ENCODE measurements at regions not wholly inside any gene's neighbourhood (a gene's known extent, or its start where the extent isn't known, plus 50 kb on each side); places are given as distances from the start of the nearest gene placed in this dataset.

- TF ChIP-seq, protein P1, sequence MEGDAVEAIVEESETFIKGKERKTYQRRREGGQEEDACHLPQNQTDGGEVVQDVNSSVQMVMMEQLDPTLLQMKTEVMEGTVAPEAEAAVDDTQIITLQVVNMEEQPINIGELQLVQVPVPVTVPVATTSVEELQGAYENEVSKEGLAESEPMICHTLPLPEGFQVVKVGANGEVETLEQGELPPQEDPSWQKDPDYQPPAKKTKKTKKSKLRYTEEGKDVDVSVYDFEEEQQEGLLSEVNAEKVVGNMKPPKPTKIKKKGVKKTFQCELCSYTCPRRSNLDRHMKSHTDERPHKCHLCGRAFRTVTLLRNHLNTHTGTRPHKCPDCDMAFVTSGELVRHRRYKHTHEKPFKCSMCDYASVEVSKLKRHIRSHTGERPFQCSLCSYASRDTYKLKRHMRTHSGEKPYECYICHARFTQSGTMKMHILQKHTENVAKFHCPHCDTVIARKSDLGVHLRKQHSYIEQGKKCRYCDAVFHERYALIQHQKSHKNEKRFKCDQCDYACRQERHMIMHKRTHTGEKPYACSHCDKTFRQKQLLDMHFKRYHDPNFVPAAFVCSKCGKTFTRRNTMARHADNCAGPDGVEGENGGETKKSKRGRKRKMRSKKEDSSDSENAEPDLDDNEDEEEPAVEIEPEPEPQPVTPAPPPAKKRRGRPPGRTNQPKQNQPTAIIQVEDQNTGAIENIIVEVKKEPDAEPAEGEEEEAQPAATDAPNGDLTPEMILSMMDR (IDR thresholded peaks at IDR 0.05), result no peak
- peaks cover 0 to 7% (median 0%) of the 10 kb centered on the region in 4 donors for H3K4me1 ChIP-seq
- no peak for DNase-seq
- no peaks in the 10 kb centered on the region for H3K27me3 ChIP-seq
- no peak overlapping the region for H3K27ac ChIP-seq
- no peaks in the 10 kb centered on the region for H3K36me3 ChIP-seq
- H3K4me3 ChIP-seq, result no peak overlapping the region
- H3K9me3 ChIP-seq, result no peaks in the 10 kb centered on the region
Observed at GRCh38 chr12:93225094-93225493, 152.6 kb upstream of the NUDT4 start.

- DNase-seq, result no peak
- no peaks in the 10 kb centered on the region for H3K9me3 ChIP-seq
- no peaks in the 10 kb centered on the region for H3K36me3 ChIP-seq
- TF ChIP-seq, protein P1 (IDR thresholded peaks at IDR 0.05), result no peak
- no peak for TF ChIP-seq POLR2A (IDR thresholded peaks at IDR 0.05)
- H3K4me3 ChIP-seq, result no peak overlapping the region
- peaks cover 0 to 7% (median 0%) of the 10 kb centered on the region in 4 donors for H3K4me1 ChIP-seq
- no peaks in the 10 kb centered on the region for H3K27me3 ChIP-seq
- no peak overlapping the region for H3K27ac ChIP-seq
Observed at GRCh38 chr12:93226361-93226760, 151.4 kb upstream of the NUDT4 start.

DNA sequence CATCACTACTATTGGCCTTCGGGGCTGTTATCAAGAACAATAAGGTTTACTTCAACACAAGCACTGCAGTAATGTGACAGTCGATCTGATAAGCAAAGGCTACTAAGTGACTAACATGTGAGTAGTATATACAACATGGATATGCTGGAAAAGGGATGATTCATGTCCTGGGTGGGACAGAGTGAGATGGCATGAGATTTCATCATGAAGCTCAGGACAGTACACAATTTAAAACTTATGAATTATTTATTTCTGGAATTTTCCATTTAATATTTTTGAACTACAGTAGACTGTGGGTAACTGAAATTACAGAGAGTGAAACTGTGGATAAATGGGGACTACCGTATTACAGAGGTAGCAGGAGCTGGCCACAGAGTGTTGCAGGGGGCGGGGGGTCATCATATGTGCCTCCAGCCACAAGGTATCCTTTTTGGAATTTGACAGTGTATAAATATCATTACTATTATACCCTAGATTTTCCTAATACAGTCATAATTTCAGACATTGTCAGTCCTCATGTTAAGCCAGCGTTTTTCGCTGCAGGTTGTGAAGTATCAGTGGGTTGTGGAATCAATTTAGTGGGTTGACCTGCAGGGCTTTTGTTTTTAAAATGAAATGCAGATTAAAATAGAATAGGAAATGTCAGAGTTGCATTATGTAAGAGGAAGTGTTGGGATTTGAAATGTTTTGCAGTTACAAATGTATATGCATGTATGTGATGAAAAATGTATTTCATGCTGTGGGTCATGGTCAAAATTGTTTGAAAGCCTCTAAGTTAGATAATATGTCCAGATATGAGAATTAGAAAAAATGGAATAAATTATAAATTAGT is 148.0 kb upstream of the NUDT4 start:
- no peak overlapping the region for H3K27ac ChIP-seq
- H3K27me3 ChIP-seq, result no peaks in the 10 kb centered on the region
- DNase-seq, result no peak
- TF ChIP-seq, protein P1 (IDR thresholded peaks at IDR 0.05), result no peak
- no peak for TF ChIP-seq POLR2A (IDR thresholded peaks at IDR 0.05)
- H3K4me3 ChIP-seq, result no peak overlapping the region
- H3K9me3 ChIP-seq, result no peaks in the 10 kb centered on the region
- H3K4me1 ChIP-seq, result no peaks in the 10 kb centered on the region
- H3K36me3 ChIP-seq, result no peaks in the 10 kb centered on the region

GRCh38 chr12:93230326-93230720 is 147.4 kb upstream of the NUDT4 start:
- DNase-seq, result no peak
- no peak overlapping the region for H3K27ac ChIP-seq
- no peaks in the 10 kb centered on the region for H3K4me1 ChIP-seq
- no peaks in the 10 kb centered on the region for H3K9me3 ChIP-seq
- no peak overlapping the region for H3K4me3 ChIP-seq
- no peaks in the 10 kb centered on the region for H3K36me3 ChIP-seq
- TF ChIP-seq, protein P1 (IDR thresholded peaks at IDR 0.05), result no peak
- TF ChIP-seq POLR2A (IDR thresholded peaks at IDR 0.05), result no peak
- H3K27me3 ChIP-seq, result no peaks in the 10 kb centered on the region

DNA sequence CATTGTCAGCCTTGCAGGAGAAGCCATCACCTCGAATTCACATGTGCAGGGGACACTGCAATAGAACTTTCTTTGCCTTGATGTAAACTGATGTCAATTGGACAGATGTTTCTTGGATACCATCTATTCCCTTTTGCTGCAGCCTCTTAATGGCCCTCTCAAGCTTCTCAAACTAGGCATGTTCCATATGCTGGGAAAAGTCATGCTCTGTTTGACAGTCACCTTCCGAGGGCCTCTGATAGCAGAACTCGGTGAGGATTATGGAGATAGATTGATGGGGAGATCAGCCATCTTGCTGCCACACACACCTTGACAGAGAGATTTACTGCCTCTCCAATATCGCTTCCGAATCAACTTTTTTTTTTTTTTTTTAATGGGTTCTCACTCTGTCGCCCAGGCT is 145.8 kb upstream of the NUDT4 start:
- H3K9me3 ChIP-seq, result no peaks in the 10 kb centered on the region
- H3K27ac ChIP-seq, result no peak overlapping the region
- H3K27me3 ChIP-seq, result no peaks in the 10 kb centered on the region
- no peak overlapping the region for H3K4me3 ChIP-seq
- TF ChIP-seq POLR2A (IDR thresholded peaks at IDR 0.05), result no peak
- TF ChIP-seq, protein P1 (IDR thresholded peaks at IDR 0.05), result no peak
- no peaks in the 10 kb centered on the region for H3K4me1 ChIP-seq
- H3K36me3 ChIP-seq, result no peaks in the 10 kb centered on the region
- DNase-seq, result no peak

Measured in Peyer's patch (tissue), 4 donors.